CD14-positive monocyte (primary cell): ENCODE measurements at regions not wholly inside any gene's neighbourhood (a gene's known extent, or its start where the extent isn't known, plus 50 kb on each side); places are given as distances from the start of the nearest gene placed in this dataset.

ENCODE experiments used
- DNase-seq, 3 donors: peaks; one replicate each; pipeline ENCODE4 v3.0.0-alpha.2; 2011 to 2022
- H2AFZ ChIP-seq: 2 replicates; pipeline ENCODE4 v1.6.0; 2012; ENCODE audit warnings: mild to moderate bottlenecking, low read depth, low read length, inconsistent platforms; ENCODE audit not compliant: insufficient read depth, poor library complexity, severe bottlenecking
- H3K27ac ChIP-seq, 2 donors: 1 replicate in 1 of 2; 2 replicates in 1 of 2; pipeline ENCODE4 v1.5.1; 2012 to 2013; ENCODE audit warnings: low read length in 2 of 2, control low read depth in 1 of 2, inconsistent platforms in 1 of 2, low read depth in 1 of 2, mild to moderate bottlenecking in 1 of 2
- H3K27me3 ChIP-seq, 2 donors: one replicate each; pipeline versions ENCODE4 v1.6.0 to v1.6.1; 2011 to 2013; ENCODE audit warnings: low read length in 2 of 2; ENCODE audit not compliant: control insufficient read depth in 2 of 2, insufficient read depth in 2 of 2
- H3K36me3 ChIP-seq, 2 donors: replicated peaks in 1 of 2; 1 replicate in 1 of 2; 2 replicates in 1 of 2; pipeline versions ENCODE4 v1.5.1 to v1.6.1; 2012 to 2013; ENCODE audit warnings: low read length in 2 of 2, control low read depth in 1 of 2, inconsistent platforms in 1 of 2, mild to moderate bottlenecking in 1 of 2; ENCODE audit not compliant: insufficient read depth in 2 of 2, control insufficient read depth in 1 of 2
- H3K4me1 ChIP-seq, 2 donors: 1 replicate in 1 of 2; 2 replicates in 1 of 2; pipeline versions ENCODE4 v1.5.1 to v1.6.1; 2012 to 2013; ENCODE audit warnings: low read length in 2 of 2, control low read depth in 1 of 2, inconsistent platforms in 1 of 2, mild to moderate bottlenecking in 1 of 2, moderate library complexity in 1 of 2; ENCODE audit not compliant: insufficient read depth in 2 of 2, control insufficient read depth in 1 of 2
- H3K4me2 ChIP-seq: replicated peaks from 2 replicates; pipeline ENCODE3; 2012; ENCODE audit warnings: low read length, moderate library complexity, mild to moderate bottlenecking; ENCODE audit not compliant: poor library complexity, severe bottlenecking; ENCODE audit errors: extremely low read depth
- H3K4me3 ChIP-seq, 3 experiments: fragments of 200-600 bp in 1 of 3; sonication (generic) in 1 of 3; replicated peaks in 1 of 3; 1 replicate in 2 of 3; 2 replicates in 1 of 3; pipeline ENCODE4 v1.5.1; 2011 to 2013; ENCODE audit warnings: low read length in 3 of 3, mild to moderate bottlenecking in 3 of 3, control low read depth in 2 of 3, low read depth in 2 of 3, inconsistent platforms in 1 of 3, moderate library complexity in 1 of 3
- H3K79me2 ChIP-seq: 2 replicates; pipeline ENCODE4 v1.6.0; 2012; ENCODE audit warnings: mild to moderate bottlenecking, control low read depth, inconsistent platforms, low read length, moderate library complexity; ENCODE audit not compliant: insufficient read depth
- H3K9ac ChIP-seq: 2 replicates; pipeline ENCODE4 v1.6.0; 2017; ENCODE audit warnings: low read length, mild to moderate bottlenecking; ENCODE audit not compliant: insufficient read depth, poor library complexity, severe bottlenecking
- H3K9me3 ChIP-seq, 2 donors: replicated peaks in 1 of 2; 1 replicate in 1 of 2; 2 replicates in 1 of 2; pipeline versions ENCODE4 v1.5.1 to v1.6.1; 2012 to 2013; ENCODE audit warnings: low read length in 2 of 2, control low read depth in 1 of 2; ENCODE audit not compliant: control insufficient read depth in 1 of 2, insufficient read depth in 1 of 2
- H4K20me1 ChIP-seq: 2 replicates; pipeline ENCODE4 v1.6.0; 2012; ENCODE audit warnings: mild to moderate bottlenecking, low read length, control low read depth, moderate library complexity; ENCODE audit not compliant: insufficient read depth
- H3K27ac Mint-ChIP-seq, 7 donors: one replicate each; pipeline ENCODE4 v1.8.0; 2020; ENCODE audit warnings: mild to moderate bottlenecking in 7 of 7, mixed read lengths in 7 of 7, moderate library complexity in 6 of 7, inconsistent platforms in 2 of 7
- H3K27me3 Mint-ChIP-seq, 3 donors: one replicate each; pipeline ENCODE4 v1.8.0; 2021 to 2022; ENCODE audit warnings: low read depth in 3 of 3, mild to moderate bottlenecking in 3 of 3, mixed read lengths in 3 of 3, moderate library complexity in 3 of 3, inconsistent platforms in 1 of 3
- H3K36me3 Mint-ChIP-seq, 2 donors: one replicate each; pipeline ENCODE4 v1.8.0; 2020; ENCODE audit warnings: mixed read lengths in 2 of 2, inconsistent platforms in 1 of 2, mild to moderate bottlenecking in 1 of 2
- H3K4me1 Mint-ChIP-seq: one replicate; pipeline ENCODE4 v1.8.0; 2020; ENCODE audit warnings: mild to moderate bottlenecking, mixed read lengths
- H3K4me3 Mint-ChIP-seq, 2 donors: one replicate each; pipeline ENCODE4 v1.8.0; 2020; ENCODE audit warnings: mild to moderate bottlenecking in 2 of 2, mixed read lengths in 2 of 2, moderate library complexity in 1 of 2
- H3K9me3 Mint-ChIP-seq, 7 donors: one replicate each; pipeline ENCODE4 v1.8.0; 2020 to 2022; ENCODE audit warnings: mixed read lengths in 7 of 7, mild to moderate bottlenecking in 6 of 7, moderate library complexity in 6 of 7, inconsistent platforms in 2 of 7
- CTCF ChIP-seq: fragments of 200-600 bp; IDR thresholded peaks from one replicate; pipeline ENCODE4 v1.8.0; 2022; ENCODE audit warnings: antibody characterized with exemption, mild to moderate bottlenecking
- WGBS: methylation state at CpG from one replicate; pipeline ENCODE4 v1.1.5; 2013; ENCODE audit warnings: missing lambda C conversion rate; ENCODE audit not compliant: insufficient coverage; 5-methylcytosine and 5-hydroxymethylcytosine counted together
- intact Hi-C, 2 donors: fragments of 100-400 bp; cut with micrococcal nuclease; formaldehyde crosslinking; loops; one replicate each; pipeline versions ENCODE4 v1.15.0 to v1.15.1; 2023

GRCh38 chr10:9886772-9887171 is 1130.9 kb upstream of the CELF2 start:
- Histone ChIP-seq H3K36me3 (no peaks in the 10 kb centered on the region), H3K27ac (no peak overlapping the region), H3K27me3 (no peaks in the 10 kb centered on the region), H3K9ac (no peak overlapping the region), H3K4me3 (no peak overlapping the region), H3K9me3 (no peaks in the 10 kb centered on the region), H2AFZ (no peak overlapping the region), H3K4me1 (no peaks in the 10 kb centered on the region), H3K4me2 (no peak overlapping the region), H4K20me1 (no peaks in the 10 kb centered on the region), H3K79me2 (no peaks in the 10 kb centered on the region)
- DNase-seq = no peak
- Mint-ChIP-seq H3K27me3 (peaks cover 0 to 2% (median 0%) of the 10 kb centered on the region in 3 donors), H3K27ac (no peak overlapping the region), H3K4me3 (no peak overlapping the region), H3K36me3 (no peaks in the 10 kb centered on the region), H3K9me3 (peaks cover 2 to 16% (median 4%) of the 10 kb centered on the region in 7 donors), H3K4me1 (no peaks in the 10 kb centered on the region)
- no peak for TF ChIP-seq CTCF
- intact Hi-C loops = no loop called here
- WGBS = no CpG with 5 or more reads among the region's 1 CpG

DNA sequence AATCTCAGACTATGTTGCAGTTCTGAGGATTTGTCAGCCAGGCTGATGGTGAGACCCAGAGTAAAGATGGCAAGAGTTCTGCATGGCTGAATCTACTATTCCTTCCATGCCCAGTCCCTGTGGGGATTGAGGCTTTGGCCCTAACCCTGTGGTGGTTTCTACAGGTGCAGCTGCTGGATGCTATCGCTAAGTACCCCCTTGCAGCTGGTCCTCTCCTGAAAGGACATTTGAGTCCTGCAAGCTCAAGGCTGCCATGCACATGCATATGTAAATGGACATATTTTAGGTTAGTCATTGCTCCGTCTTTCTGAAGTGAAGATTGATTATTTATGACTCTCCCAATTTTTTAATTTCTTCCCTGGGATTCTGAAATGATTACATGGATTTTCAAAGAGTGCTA is 1122.2 kb upstream of the CELF2 start:
- H4K20me1 ChIP-seq = no peaks in the 10 kb centered on the region
- no peak overlapping the region for H3K9ac ChIP-seq
- Mint-ChIP-seq H3K9me3 (peaks cover 0 to 11% (median 5%) of the 10 kb centered on the region in 7 donors), H3K27ac (no peak overlapping the region), H3K4me3 (no peak overlapping the region), H3K4me1 (no peaks in the 10 kb centered on the region), H3K27me3 (peaks cover 0 to 3% (median 2%) of the 10 kb centered on the region in 3 donors), H3K36me3 (no peaks in the 10 kb centered on the region)
- H2AFZ ChIP-seq = no peak overlapping the region
- no peaks in the 10 kb centered on the region for H3K79me2 ChIP-seq
- WGBS = no CpG with 5 or more reads among the region's 2 CpGs
- no peaks in the 10 kb centered on the region for H3K4me1 ChIP-seq
- H3K27ac ChIP-seq = no peak overlapping the region
- H3K36me3 ChIP-seq = no peaks in the 10 kb centered on the region
- no peak overlapping the region for H3K4me2 ChIP-seq
- H3K27me3 ChIP-seq = no peaks in the 10 kb centered on the region
- intact Hi-C loops = no loop called here
- no peak for DNase-seq
- no peak for TF ChIP-seq CTCF
- no peaks in the 10 kb centered on the region for H3K9me3 ChIP-seq
- H3K4me3 ChIP-seq = no peak overlapping the region
